NCI-H146 treated with DMSO at 0.1 percent for 48 hours (cell line): ENCODE measurements at regions not wholly inside any gene's neighbourhood (a gene's known extent, or its start where the extent isn't known, plus 50 kb on each side); places are given as distances from the start of the nearest gene placed in this dataset.
"Not testable (repeated sequence)": the region's sequence is repeated elsewhere in the genome, so short reads cannot be mapped to it uniquely, and the experiment has no call there.

ENCODE experiments used
- DNase-seq: peaks from one replicate; lab custom pipeline; 2025; ENCODE audit not compliant: unreplicated experiment; lab: John Stamatoyannopoulos, UW

GRCh38 chr3:102295756-102296155 lies 139.1 kb upstream of the ZPLD1 start:
- DNase-seq, result no peak

- DNase-seq, result no peak
Observed at GRCh38 chr3:102297072-102297658, 137.7 kb upstream of the ZPLD1 start.

- DNase-seq, result no peak
Observed at GRCh38 chr3:102299125-102299877, 135.5 kb upstream of the ZPLD1 start.

- no peak for DNase-seq
Observed at GRCh38 chr3:102301155-102301880, 133.5 kb upstream of the ZPLD1 start.

- DNase-seq, result no peak
Observed at GRCh38 chr3:102302020-102302419, 132.8 kb upstream of the ZPLD1 start.

GRCh38 chr3:102304550-102304949 lies 130.3 kb upstream of the ZPLD1 start:
- no peak for DNase-seq

- DNase-seq, result no peak
Observed at GRCh38 chr3:102307442-102307841, 127.4 kb upstream of the ZPLD1 start.

GRCh38 chr3:102329066-102329465 lies 105.7 kb upstream of the ZPLD1 start:
- no peak for DNase-seq

- no peak for DNase-seq
Observed at GRCh38 chr3:102329561-102329960, 105.3 kb upstream of the ZPLD1 start.

GRCh38 chr3:102332205-102332604 lies 102.6 kb upstream of the ZPLD1 start:
- no peak for DNase-seq

- DNase-seq, result no peak
Observed at GRCh38 chr3:102332934-102333333, 101.9 kb upstream of the ZPLD1 start.

GRCh38 chr3:102336130-102336529 lies 98.7 kb upstream of the ZPLD1 start:
- DNase-seq, result no peak

- DNase-seq, result no peak
Observed at GRCh38 chr3:102339671-102340070, 95.1 kb upstream of the ZPLD1 start.

GRCh38 chr3:102346897-102347296 lies 87.9 kb upstream of the ZPLD1 start:
- DNase-seq, result no peak

- no peak for DNase-seq
Observed at GRCh38 chr3:102348904-102349303, 85.9 kb upstream of the ZPLD1 start.

- DNase-seq, result no peak
Observed at GRCh38 chr3:102353148-102353547, 81.7 kb upstream of the ZPLD1 start.

GRCh38 chr3:102353805-102354204 lies 81.0 kb upstream of the ZPLD1 start:
- no peak for DNase-seq

- no peak for DNase-seq
Observed at GRCh38 chr3:102354818-102355515, 79.8 kb upstream of the ZPLD1 start.

GRCh38 chr3:102356506-102356905 lies 78.3 kb upstream of the ZPLD1 start:
- DNase-seq, result no peak

- not testable (repeated sequence) for DNase-seq
Observed at GRCh38 chr3:102357313-102357712, 77.5 kb upstream of the ZPLD1 start.

GRCh38 chr3:102360183-102360860 lies 74.5 kb upstream of the ZPLD1 start:
- DNase-seq, result no peak
